ENCODE measurements at regions not wholly inside any gene's neighbourhood (a gene's known extent, or its start where the extent isn't known, plus 50 kb on each side); places are given as distances from the start of the nearest gene placed in this dataset.
"Not testable (repeated sequence)": the region's sequence is repeated elsewhere in the genome, so short reads cannot be mapped to it uniquely, and the experiment has no call there.

GRCh38 chr10:8310930-8311329 lies 256.4 kb downstream of the GATA3 start:
- no peak for DNase-seq (ENCODE audit: low read depth in 2 of 2)

GRCh38 chr10:8311526-8312070 lies 257.1 kb downstream of the GATA3 start:
- DNase-seq (ENCODE audit: low read depth in 2 of 2): no peak

- no peak for DNase-seq (ENCODE audit: low read depth in 2 of 2)
These were observed 257.6 kb downstream of the GATA3 start for GRCh38 chr10:8312079-8312478.

GRCh38 chr10:8312781-8313180 lies 258.3 kb downstream of the GATA3 start:
- DNase-seq (ENCODE audit: low read depth in 2 of 2): no peak

- DNase-seq (ENCODE audit: low read depth in 2 of 2): no peak
These were observed 260.0 kb downstream of the GATA3 start for GRCh38 chr10:8314486-8314885.

- DNase-seq (ENCODE audit: low read depth in 2 of 2): no peak
These were observed 261.1 kb downstream of the GATA3 start for GRCh38 chr10:8315619-8316021.

- no peak for DNase-seq (ENCODE audit: low read depth in 2 of 2)
These were observed 261.8 kb downstream of the GATA3 start for GRCh38 chr10:8316284-8316683.

GRCh38 chr10:8318429-8318828 lies 263.9 kb downstream of the GATA3 start:
- DNase-seq (ENCODE audit: low read depth in 2 of 2): not testable (repeated sequence)

- no peak for DNase-seq (ENCODE audit: low read depth in 2 of 2)
These were observed 264.5 kb downstream of the GATA3 start for GRCh38 chr10:8318956-8319355.

- DNase-seq (ENCODE audit: low read depth in 2 of 2): no peak
These were observed 265.2 kb downstream of the GATA3 start for GRCh38 chr10:8319704-8320103.

GRCh38 chr10:8321990-8322389 lies 267.5 kb downstream of the GATA3 start:
- DNase-seq (ENCODE audit: low read depth in 2 of 2): no peak

- no peak for DNase-seq (ENCODE audit: low read depth in 2 of 2)
These were observed 269.1 kb downstream of the GATA3 start for GRCh38 chr10:8323428-8324054.

- DNase-seq (ENCODE audit: low read depth in 2 of 2): no peak
These were observed 270.8 kb downstream of the GATA3 start for GRCh38 chr10:8325024-8325980.

GRCh38 chr10:8326396-8327139 lies 272.1 kb downstream of the GATA3 start:
- DNase-seq (ENCODE audit: low read depth in 2 of 2): no peak

- no peak for DNase-seq (ENCODE audit: low read depth in 2 of 2)
These were observed 272.6 kb downstream of the GATA3 start for GRCh38 chr10:8327140-8327423.

GRCh38 chr10:8331387-8331786 lies 276.9 kb downstream of the GATA3 start:
- no peak for DNase-seq (ENCODE audit: low read depth in 2 of 2)

- peak; percentile 63 to 66 for DNase-seq (ENCODE audit: low read depth in 2 of 2)
These were observed 277.6 kb downstream of the GATA3 start for GRCh38 chr10:8331896-8332729.

- no peak for DNase-seq (ENCODE audit: low read depth in 2 of 2)
These were observed 278.2 kb downstream of the GATA3 start for GRCh38 chr10:8332730-8333111.

- DNase-seq (ENCODE audit: low read depth in 2 of 2): no peak
These were observed 280.1 kb downstream of the GATA3 start for GRCh38 chr10:8334631-8335030.

GRCh38 chr10:8336629-8337331 lies 282.3 kb downstream of the GATA3 start:
- DNase-seq (ENCODE audit: low read depth in 2 of 2): no peak

- no peak for DNase-seq (ENCODE audit: low read depth in 2 of 2)
These were observed 282.8 kb downstream of the GATA3 start for GRCh38 chr10:8337332-8337651.

All from stimulated activated CD4-positive, alpha-beta T cell treated with anti-CD3 and anti-CD28 coated beads, Interleukin-12 subunit alpha, Interleukin-12 subunit beta, amount 100 ng/mL, for 24 hours (primary cell).